Uterus (tissue), 3 donors: ENCODE measurements at regions not wholly inside any gene's neighbourhood (a gene's known extent, or its start where the extent isn't known, plus 50 kb on each side); places are given as distances from the start of the nearest gene placed in this dataset.

Experiments
- DNase-seq, 2 donors: peaks; one replicate each; pipeline ENCODE4 v3.0.0-alpha.2; 2019 to 2020
- H3K27ac ChIP-seq, 2 donors: fragments of 200-600 bp; sonication (generic); 1 replicate in 1 of 2; 2 replicates in 1 of 2; pipeline ENCODE4 v1.5.1; 2016 to 2018
- H3K27me3 ChIP-seq, 2 donors: fragments of 200-600 bp; sonication (generic); one replicate each; pipeline ENCODE4 v1.5.1; 2018 to 2019; ENCODE audit warnings: control low read depth in 1 of 2
- H3K36me3 ChIP-seq, 2 donors: fragments of 200-600 bp; sonication (generic); one replicate each; pipeline ENCODE4 v1.5.1; 2019; ENCODE audit warnings: control low read depth in 1 of 2
- H3K4me1 ChIP-seq, 2 donors: fragments of 200-600 bp; sonication (generic); one replicate each; pipeline ENCODE4 v1.5.1; 2018 to 2019; ENCODE audit warnings: control low read depth in 1 of 2
- H3K4me3 ChIP-seq, 2 donors: fragments of 200-600 bp; sonication (generic); 1 replicate in 1 of 2; 2 replicates in 1 of 2; pipeline ENCODE4 v1.5.1; 2018 to 2019; ENCODE audit warnings: mild to moderate bottlenecking in 1 of 2
- H3K9me3 ChIP-seq, 2 donors: fragments of 200-600 bp; sonication (generic); one replicate each; pipeline ENCODE4 v1.5.1; 2019; ENCODE audit warnings: control low read depth in 1 of 2
- CTCF ChIP-seq, 4 experiments: fragments of 200-600 bp in 2 of 4; fragments of 450-650 bp in 2 of 4; sonication (generic) in 2 of 4; IDR thresholded peaks; one replicate each; pipeline ENCODE4 v1.5.1; 2016 to 2019; ENCODE audit warnings: antibody characterized with exemption in 4 of 4, mild to moderate bottlenecking in 2 of 4, moderate library complexity in 1 of 4
- POLR2A ChIP-seq, 2 donors: fragments of 450-650 bp; IDR thresholded peaks; one replicate each; pipeline ENCODE4 v1.6.1; 2016; ENCODE audit warnings: antibody characterized with exemption in 2 of 2, mild to moderate bottlenecking in 1 of 2, moderate library complexity in 1 of 2
- intact Hi-C: fragments of 100-400 bp; cut with DNase I; formaldehyde crosslinking; loops from one replicate; pipeline ENCODE4 v1.15.1; 2023; ENCODE audit warnings: low total_unique reads
- donor health status: DM: yes; HTN: yes; CAD: no.

GRCh38 chr11:19511413-19512183 lies 201.0 kb upstream of the NAV2 start:
- H3K27ac ChIP-seq, result no peak overlapping the region
- H3K4me1 ChIP-seq, result no peaks in the 10 kb centered on the region
- H3K27me3 ChIP-seq, result no peaks in the 10 kb centered on the region
- intact Hi-C loops, result no loop called here
- no peaks in the 10 kb centered on the region for H3K9me3 ChIP-seq
- TF ChIP-seq POLR2A (IDR thresholded peaks at IDR 0.05), result no peak
- TF ChIP-seq CTCF (IDR thresholded peaks at IDR 0.05), result no peak
- peak in 1 of 2 donors; percentile 19 for DNase-seq
- no peaks in the 10 kb centered on the region for H3K36me3 ChIP-seq
- H3K4me3 ChIP-seq, result no peak overlapping the region

GRCh38 chr11:19511066-19511412 lies 201.6 kb upstream of the NAV2 start:
- no peak overlapping the region for H3K4me3 ChIP-seq
- no peaks in the 10 kb centered on the region for H3K9me3 ChIP-seq
- no peaks in the 10 kb centered on the region for H3K36me3 ChIP-seq
- H3K27ac ChIP-seq, result no peak overlapping the region
- no peaks in the 10 kb centered on the region for H3K27me3 ChIP-seq
- no peak for DNase-seq
- intact Hi-C loops, result no loop called here
- H3K4me1 ChIP-seq, result no peaks in the 10 kb centered on the region
- no peak for TF ChIP-seq POLR2A (IDR thresholded peaks at IDR 0.05)
- TF ChIP-seq CTCF (IDR thresholded peaks at IDR 0.05), result no peak

- intact Hi-C loops, result no loop called here
- no peaks in the 10 kb centered on the region for H3K9me3 ChIP-seq
- H3K4me1 ChIP-seq, result no peaks in the 10 kb centered on the region
- TF ChIP-seq CTCF (IDR thresholded peaks at IDR 0.05) (no peak), POLR2A (IDR thresholded peaks at IDR 0.05) (no peak)
- H3K27ac ChIP-seq, result no peak overlapping the region
- H3K27me3 ChIP-seq, result no peaks in the 10 kb centered on the region
- no peaks in the 10 kb centered on the region for H3K36me3 ChIP-seq
- DNase-seq, result no peak
- H3K4me3 ChIP-seq, result no peak overlapping the region
Measured at GRCh38 chr11:19510468-19510867, 202.2 kb upstream of the NAV2 start.

DNA sequence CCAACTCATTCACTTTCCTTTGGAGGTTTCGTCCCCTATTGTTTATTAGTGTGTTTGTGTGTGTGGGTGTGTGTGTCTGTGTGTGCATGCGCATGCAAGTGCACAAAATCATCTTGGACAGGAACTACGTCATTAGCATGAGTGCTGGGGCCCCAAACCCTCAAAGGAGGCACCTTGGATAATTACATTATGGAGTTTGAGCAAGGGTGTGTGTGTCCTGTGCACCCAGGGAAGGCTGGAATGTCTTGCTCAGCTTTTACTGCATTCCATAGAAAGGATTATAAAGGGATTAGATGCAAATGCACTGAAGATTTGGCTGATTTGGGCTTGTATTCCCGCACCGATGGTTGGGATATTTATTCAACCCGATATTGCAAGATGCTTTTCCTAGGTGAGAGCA lies 203.4 kb upstream of the NAV2 start:
- no peaks in the 10 kb centered on the region for H3K4me1 ChIP-seq

More for the DNA sequence above, 203.4 kb upstream of the NAV2 start:
- Histone ChIP-seq H3K4me3 (no peak overlapping the region), H3K27me3 (no peaks in the 10 kb centered on the region), H3K36me3 (no peaks in the 10 kb centered on the region), H3K9me3 (no peaks in the 10 kb centered on the region), H3K27ac (no peak overlapping the region)
- DNase-seq, result no peak
- intact Hi-C loops, result no loop called here
- TF ChIP-seq POLR2A (IDR thresholded peaks at IDR 0.05) (no peak), CTCF (IDR thresholded peaks at IDR 0.05) (no peak)
